HUES6 (cell line): ENCODE measurements at regions not wholly inside any gene's neighbourhood (a gene's known extent, or its start where the extent isn't known, plus 50 kb on each side); places are given as distances from the start of the nearest gene placed in this dataset.

Experiments used
- H3K27ac ChIP-seq: 2 replicates; pipeline ENCODE4 v1.7.0; 2013; ENCODE audit warnings: low read depth, mild to moderate bottlenecking, low read length, inconsistent platforms
- H3K27me3 ChIP-seq: 2 replicates; pipeline ENCODE4 v1.6.1; 2013; ENCODE audit warnings: low read length; ENCODE audit not compliant: control insufficient read depth, insufficient read depth
- H3K36me3 ChIP-seq: 2 replicates; pipeline ENCODE4 v1.6.1; 2013; ENCODE audit warnings: low read length; ENCODE audit not compliant: control insufficient read depth, insufficient read depth
- H3K4me1 ChIP-seq: 2 replicates; pipeline ENCODE4 v1.6.1; 2013; ENCODE audit warnings: low read length; ENCODE audit not compliant: control insufficient read depth, insufficient read depth
- H3K4me3 ChIP-seq: 2 replicates; pipeline ENCODE4 v1.5.1; 2013; ENCODE audit warnings: low read depth, low read length
- H3K9ac ChIP-seq: one replicate; pipeline ENCODE4 v1.6.1; 2013; ENCODE audit warnings: mild to moderate bottlenecking, low read length
- H3K9me3 ChIP-seq: 2 replicates; pipeline ENCODE4 v1.6.1; 2013; ENCODE audit warnings: low read depth, low read length; ENCODE audit not compliant: control insufficient read depth, insufficient read depth

DNA sequence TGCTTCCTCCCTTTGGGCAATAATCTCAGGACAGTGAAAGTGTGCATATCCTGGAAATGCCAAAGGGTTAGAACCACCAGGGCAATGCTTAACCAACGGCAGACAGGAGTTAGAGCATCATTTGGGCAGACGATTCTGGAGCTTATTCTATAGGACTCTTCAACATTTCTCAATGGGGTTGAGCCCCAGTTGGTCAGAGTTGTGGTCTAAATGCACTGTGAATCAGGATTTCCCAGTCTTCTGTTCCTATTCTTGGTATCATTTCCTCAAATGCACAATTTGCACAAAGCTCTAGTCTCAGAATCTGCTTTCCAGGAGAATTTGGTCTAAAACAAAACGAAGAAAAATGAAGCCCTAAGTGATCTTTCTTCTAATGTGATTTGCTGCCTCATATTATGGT, 389.6 kb upstream of the JAG1 start:
- no peaks in the 10 kb centered on the region for H3K27me3 ChIP-seq
- no peaks in the 10 kb centered on the region for H3K36me3 ChIP-seq
- H3K27ac ChIP-seq: no peak overlapping the region

DNA sequence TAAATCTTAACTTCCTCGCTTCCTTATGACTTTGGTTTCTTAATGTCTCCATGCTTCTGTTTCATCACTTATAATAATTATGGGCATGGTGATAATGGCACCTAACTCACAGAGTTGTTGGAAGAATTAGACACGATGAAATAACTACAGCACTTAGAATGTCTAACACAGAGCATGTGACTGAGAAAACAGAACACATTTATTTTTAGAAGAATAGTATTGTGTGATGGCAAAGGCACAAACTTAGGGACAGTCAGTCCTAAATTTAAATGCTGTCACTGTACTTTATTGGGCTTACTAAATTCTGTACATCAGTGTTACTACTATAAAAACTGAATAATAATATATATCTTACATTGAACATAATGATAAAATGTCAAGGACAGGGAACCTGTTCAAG, 391.1 kb upstream of the JAG1 start:
- no peak overlapping the region for H3K27ac ChIP-seq

More for the DNA sequence above, 389.6 kb upstream of the JAG1 start:
- Histone ChIP-seq H3K4me3 (no peak overlapping the region), H3K9me3 (no peaks in the 10 kb centered on the region), H3K4me1 (no peaks in the 10 kb centered on the region), H3K9ac (no peak overlapping the region)

DNA sequence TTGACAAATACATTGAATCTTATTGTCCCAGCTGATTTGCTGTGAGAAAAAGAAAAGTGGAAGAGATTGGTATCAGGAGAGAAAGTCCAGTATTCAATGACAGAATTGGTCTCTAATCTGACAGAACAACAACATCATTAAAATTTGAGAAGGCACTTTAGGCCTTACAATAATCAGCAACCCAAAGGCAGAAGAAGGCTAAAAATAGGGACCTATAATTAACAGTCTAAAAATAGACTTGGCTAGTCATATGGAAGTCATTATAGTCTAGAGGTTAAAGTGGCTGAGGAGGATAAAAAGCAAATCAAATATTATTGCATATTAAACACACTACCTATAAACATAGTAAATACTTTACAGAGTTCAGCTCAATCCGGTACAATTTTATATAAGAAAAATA, 393.6 kb upstream of the JAG1 start:
- Histone ChIP-seq H3K4me3 (no peak overlapping the region), H3K27me3 (no peaks in the 10 kb centered on the region), H3K4me1 (no peaks in the 10 kb centered on the region), H3K27ac (no peak overlapping the region), H3K36me3 (no peaks in the 10 kb centered on the region), H3K9me3 (no peaks in the 10 kb centered on the region), H3K9ac (no peak overlapping the region)

More for the DNA sequence above, 391.1 kb upstream of the JAG1 start:
- Histone ChIP-seq H3K36me3 (no peaks in the 10 kb centered on the region), H3K4me1 (no peaks in the 10 kb centered on the region), H3K4me3 (no peak overlapping the region), H3K27me3 (no peaks in the 10 kb centered on the region), H3K9ac (no peak overlapping the region), H3K9me3 (no peaks in the 10 kb centered on the region)

DNA sequence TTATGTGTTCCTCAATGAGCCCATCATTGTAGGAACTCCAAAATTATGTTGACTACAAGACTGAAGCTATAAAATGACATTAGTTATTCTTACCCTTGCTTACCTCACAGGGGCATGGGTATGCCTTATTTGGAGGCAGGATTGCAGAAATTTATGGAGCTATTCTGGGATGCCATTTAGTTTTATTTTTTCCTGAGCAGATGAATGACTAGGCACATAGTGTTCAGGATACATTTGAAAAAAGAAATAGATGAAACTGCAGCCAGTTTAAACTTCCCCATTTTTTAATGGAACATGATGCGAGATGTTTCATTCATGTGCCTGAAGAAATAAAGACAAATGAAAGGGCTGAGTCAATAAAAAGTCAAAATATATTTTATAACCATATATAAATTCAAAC, 399.2 kb upstream of the JAG1 start:
- H3K4me3 ChIP-seq: no peak overlapping the region
- no peaks in the 10 kb centered on the region for H3K36me3 ChIP-seq
- no peaks in the 10 kb centered on the region for H3K4me1 ChIP-seq
- H3K27ac ChIP-seq: no peak overlapping the region
- H3K9me3 ChIP-seq: no peaks in the 10 kb centered on the region
- no peak overlapping the region for H3K9ac ChIP-seq
- no peaks in the 10 kb centered on the region for H3K27me3 ChIP-seq

DNA sequence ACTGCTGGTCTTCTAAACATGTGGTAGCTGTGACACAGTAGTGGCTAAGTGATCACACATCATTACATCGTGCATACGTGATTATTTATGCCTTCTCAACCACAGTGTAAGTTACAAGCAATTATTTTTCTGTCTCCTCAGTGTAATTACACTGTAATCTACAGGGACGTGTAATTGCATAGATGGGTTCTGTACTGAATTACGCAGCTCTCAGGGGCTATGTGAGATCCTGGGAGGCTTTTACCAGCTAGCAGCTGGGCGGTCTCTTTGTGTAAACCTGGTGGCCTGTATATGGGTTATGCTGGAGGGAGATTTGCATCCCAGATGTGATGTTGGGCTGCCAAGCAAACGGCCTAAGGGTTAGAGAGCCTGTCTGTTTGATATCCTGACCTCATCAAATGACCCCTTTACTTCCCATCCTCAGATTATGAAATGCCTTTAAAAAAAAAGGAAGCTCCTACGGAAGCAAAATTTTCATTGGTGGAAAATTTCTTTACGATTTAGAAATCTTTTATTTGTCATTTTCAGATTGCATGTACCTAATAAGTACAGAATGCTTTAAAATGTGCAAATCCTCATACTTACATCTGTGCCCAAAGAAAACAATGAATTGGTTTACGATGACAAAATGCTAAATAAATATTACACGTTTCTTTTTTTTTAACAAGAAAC, 402.8 kb upstream of the JAG1 start:
- Histone ChIP-seq H3K27me3 (no peaks in the 10 kb centered on the region), H3K9me3 (no peaks in the 10 kb centered on the region), H3K4me1 (no peaks in the 10 kb centered on the region), H3K9ac (no peak overlapping the region), H3K36me3 (no peaks in the 10 kb centered on the region), H3K4me3 (no peak overlapping the region), H3K27ac (no peak overlapping the region)

DNA sequence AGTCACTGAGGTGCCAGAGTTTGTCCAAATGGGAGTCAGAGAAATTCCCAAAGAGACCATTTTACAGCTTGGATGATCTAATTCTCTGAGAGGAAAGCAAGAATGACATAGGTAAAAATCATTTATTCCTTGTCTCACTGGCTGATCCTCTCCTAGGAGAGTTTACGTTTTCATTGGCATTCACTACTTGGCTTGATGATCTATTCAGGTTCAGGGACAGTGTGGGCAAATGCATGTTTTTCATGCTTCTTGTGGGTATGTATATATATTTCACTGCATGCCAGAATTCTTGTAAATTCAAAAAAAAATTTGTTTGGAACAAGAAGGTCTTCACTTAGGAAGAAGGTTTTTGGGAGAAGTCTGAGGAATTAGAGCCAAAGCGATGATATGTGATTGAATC, 403.4 kb upstream of the JAG1 start:
- Histone ChIP-seq H3K27me3 (no peaks in the 10 kb centered on the region), H3K9ac (no peak overlapping the region), H3K9me3 (no peaks in the 10 kb centered on the region), H3K27ac (no peak overlapping the region), H3K4me3 (no peak overlapping the region), H3K36me3 (no peaks in the 10 kb centered on the region), H3K4me1 (no peaks in the 10 kb centered on the region)

DNA sequence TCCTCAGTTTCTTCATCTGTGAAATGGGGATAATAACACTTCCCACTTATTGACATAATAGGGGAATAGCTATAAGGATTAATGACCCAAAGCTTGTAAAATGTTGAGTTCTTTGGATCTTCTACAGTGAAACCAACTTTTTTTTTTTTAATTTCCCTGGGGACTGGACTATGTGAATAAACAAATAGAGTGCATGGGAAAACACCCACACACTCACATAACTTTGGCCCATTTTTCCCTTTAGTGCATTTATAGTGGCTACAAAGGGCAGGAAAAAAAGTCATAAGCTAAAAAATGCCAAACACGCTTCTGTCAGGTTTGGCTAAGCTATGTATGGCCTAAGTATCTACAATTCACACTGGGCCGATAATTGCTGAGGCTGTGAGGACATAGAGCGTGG, 406.2 kb upstream of the JAG1 start:
- H3K9me3 ChIP-seq: no peaks in the 10 kb centered on the region
- H3K27me3 ChIP-seq: no peaks in the 10 kb centered on the region
- H3K9ac ChIP-seq: no peak overlapping the region
- no peaks in the 10 kb centered on the region for H3K4me1 ChIP-seq
- H3K27ac ChIP-seq: no peak overlapping the region
- H3K4me3 ChIP-seq: no peak overlapping the region
- H3K36me3 ChIP-seq: no peaks in the 10 kb centered on the region

DNA sequence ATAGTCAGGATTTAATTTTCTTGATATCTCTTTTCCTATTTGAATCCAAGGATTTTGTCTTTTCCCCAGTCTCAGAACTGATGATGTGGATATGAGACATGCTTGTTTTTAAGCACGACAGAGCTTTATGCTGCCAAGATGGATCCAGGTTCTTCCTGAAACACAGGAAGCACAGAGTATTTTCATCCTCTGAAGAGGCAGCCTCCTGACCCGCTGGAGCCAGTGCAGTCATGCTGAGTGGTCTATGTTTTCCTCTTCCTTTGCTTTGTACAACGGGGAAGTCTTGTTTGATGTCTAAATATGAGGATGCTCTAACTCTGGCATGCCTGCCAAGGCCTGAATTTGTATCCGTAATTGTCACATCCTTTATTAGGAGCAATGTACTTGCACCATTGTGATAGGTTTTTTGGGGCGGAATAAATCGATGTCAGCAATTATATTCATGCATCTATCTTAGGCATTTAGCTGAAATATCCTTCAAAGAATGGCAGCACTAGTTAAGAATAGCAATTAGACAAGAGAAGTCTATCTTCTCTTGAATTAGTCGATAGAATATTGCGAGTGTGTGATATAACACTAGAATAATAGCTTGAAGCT, 407.1 kb upstream of the JAG1 start:
- Histone ChIP-seq H3K27ac (no peak overlapping the region), H3K9me3 (no peaks in the 10 kb centered on the region), H3K4me1 (no peaks in the 10 kb centered on the region), H3K9ac (no peak overlapping the region), H3K27me3 (no peaks in the 10 kb centered on the region), H3K36me3 (no peaks in the 10 kb centered on the region), H3K4me3 (no peak overlapping the region)

DNA sequence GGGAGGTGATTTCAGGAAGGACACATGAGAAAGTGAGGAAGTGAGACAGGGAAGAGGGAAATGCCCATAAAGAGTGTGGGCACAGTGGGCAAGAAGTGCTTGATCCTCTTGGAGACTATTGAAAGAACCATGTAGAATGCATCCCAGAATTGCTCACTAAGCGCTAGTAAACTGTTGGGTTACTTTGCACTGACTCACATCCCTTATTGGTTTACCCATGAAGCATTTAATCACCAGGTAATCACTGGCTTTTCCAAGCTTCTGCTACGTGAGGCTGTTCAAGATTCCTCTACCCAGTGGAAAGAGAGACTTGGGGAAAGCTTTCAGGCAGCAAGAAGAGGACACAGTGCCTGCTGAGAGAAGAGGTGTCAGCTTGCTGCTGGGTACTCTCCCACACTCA, 410.0 kb upstream of the JAG1 start:
- Histone ChIP-seq H3K9ac (no peak overlapping the region), H3K4me3 (no peak overlapping the region), H3K36me3 (no peaks in the 10 kb centered on the region), H3K27me3 (no peaks in the 10 kb centered on the region), H3K27ac (no peak overlapping the region), H3K9me3 (no peaks in the 10 kb centered on the region), H3K4me1 (no peaks in the 10 kb centered on the region)

DNA sequence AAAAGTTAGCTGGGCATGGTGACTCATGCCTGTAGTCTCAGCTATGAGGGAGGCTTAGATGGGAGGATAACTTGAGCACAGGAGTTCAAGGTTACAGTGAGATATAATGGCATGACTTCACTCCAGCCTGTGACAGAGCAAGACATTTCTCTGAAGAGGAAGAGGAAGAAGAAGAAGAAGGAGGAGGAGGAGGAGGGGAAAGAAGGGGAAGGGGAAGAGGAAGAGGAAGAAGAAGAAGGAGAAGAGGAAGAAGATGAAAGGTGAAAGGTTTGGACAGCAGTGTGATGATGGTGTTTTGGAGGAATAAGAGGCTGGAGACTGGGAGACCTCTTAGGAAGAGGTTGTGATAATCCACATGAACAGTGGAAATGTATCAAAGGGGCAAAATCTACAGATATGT, 410.7 kb upstream of the JAG1 start:
- Histone ChIP-seq H3K4me1 (no peaks in the 10 kb centered on the region), H3K27ac (no peak overlapping the region), H3K9me3 (no peaks in the 10 kb centered on the region), H3K27me3 (no peaks in the 10 kb centered on the region), H3K9ac (no peak overlapping the region), H3K36me3 (no peaks in the 10 kb centered on the region), H3K4me3 (no peak overlapping the region)

DNA sequence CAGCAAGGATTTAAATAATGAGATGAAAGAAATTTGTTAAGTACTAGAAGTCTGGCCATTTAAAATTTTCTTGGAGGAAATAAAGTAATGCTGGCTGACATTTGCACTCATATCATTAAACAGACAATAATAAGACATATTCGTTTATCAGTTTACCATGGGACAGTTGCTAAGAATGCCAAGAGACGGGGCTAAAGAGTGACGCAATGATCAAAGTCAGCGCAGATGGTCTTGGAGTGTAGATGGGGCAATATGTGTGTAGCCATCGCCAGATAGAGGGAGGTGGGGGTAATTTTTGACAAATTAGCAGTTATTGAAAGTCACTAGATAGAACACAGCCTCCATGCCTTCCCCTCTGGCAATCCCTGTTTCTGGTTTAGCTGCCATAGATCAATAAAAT, 413.2 kb upstream of the JAG1 start:
- Histone ChIP-seq H3K36me3 (no peaks in the 10 kb centered on the region), H3K27ac (no peak overlapping the region), H3K4me3 (no peak overlapping the region), H3K9ac (no peak overlapping the region), H3K27me3 (no peaks in the 10 kb centered on the region), H3K4me1 (no peaks in the 10 kb centered on the region), H3K9me3 (no peaks in the 10 kb centered on the region)
